GM21367 (cell line): ENCODE measurements at regions not wholly inside any gene's neighbourhood (a gene's known extent, or its start where the extent isn't known, plus 50 kb on each side); places are given as distances from the start of the nearest gene placed in this dataset.

Experiments used
- ATAC-seq: cut with Tn5 transposase; IDR thresholded peaks from one replicate; pipeline ENCODE4 v1.9.1; 2021; ENCODE audit not compliant: unreplicated experiment

DNA sequence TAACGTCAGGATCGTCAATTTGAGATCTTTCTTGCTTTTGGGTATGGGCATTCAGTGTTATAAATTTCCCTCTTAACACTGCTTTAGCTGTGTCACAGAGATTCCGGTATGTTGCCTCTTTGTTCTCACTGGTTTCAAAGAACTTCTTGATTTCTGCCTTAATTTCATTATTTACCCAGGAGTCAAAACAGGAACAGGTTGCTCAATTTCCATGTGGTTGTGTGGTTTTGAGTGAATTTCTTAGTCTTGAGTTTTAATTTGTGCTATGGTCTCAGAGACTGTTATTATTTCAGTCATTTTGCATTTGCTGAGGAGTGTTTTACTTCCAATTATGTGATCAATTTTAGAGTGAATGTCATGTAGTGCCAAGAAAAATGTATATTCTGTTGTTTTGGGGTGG lies 153.1 kb downstream of the PCDH17 start:
- ATAC-seq = no peak

DNA sequence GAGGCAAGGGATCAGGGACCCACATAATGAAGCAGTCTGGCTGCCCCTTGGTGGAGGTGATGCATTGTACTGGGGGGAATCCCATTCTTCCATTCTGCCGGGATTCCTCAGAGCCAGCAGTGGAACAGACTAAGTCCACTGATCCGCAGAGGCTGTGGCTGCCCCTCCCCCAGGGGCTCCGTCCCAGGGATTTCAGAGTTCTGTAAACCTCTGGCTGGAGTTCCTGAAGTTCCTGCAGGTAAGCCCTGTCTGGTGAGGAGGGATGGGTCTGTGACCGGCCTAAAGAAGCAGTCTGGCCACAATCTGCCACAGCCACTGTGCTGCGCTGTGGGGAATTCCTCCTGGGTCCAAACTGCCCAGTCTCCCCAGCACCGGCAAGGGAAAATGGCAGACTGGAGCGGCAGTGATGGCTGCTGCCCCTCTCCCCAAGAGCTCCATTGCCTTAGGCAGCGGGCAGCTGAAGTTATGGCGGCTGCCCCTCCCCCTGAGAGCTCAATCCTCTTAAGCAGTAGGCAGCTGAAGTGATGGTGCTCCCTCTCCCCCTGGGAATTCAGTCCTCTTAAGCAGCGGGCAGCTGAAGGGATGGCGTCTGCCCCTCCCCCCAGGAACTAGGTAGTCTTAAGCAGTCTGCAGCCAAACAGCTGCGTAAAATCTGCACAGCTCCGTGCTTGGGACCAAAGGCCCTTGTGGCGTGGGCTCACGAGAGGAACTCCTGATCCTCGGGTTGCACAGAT lies 155.7 kb downstream of the PCDH17 start:
- ATAC-seq = no peak

DNA sequence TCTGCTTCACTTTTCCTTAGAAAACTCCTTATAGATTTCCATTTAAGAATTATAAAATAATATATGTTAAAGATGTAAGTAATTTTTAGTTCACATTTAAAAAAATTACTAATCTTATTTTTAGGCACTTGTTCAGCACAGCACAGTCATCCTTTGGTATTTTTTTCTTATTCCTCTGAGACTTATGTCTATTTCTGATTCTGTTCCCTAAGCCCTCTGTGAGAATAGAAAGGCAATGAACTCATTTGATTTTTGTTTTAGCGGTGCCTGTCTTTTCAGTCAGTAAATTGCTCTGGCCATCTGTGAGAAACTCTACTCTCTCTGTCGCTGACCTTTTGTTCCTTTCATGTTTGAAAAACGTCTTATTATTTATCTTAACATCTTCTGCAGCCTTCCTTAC lies 168.1 kb downstream of the PCDH17 start:
- ATAC-seq = no peak

DNA sequence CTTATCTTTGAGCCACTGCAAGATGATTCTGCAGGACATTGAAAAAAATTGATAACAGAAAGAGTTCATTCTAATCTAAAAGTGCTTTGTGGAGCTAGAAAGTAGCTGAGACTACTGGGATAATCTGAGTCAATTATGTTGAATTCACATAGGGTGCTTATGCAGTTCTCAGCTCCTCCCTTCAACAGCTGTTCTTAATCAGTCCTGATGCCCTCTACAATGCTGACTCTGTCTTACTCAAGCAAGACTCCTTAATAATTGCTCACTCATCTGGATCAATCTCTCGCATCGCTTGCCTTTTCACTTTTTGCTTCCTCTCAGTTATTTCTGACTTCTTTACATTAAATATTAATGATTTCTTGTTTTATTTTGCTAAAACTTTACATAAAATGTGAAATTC lies 182.1 kb downstream of the PCDH17 start:
- no peak for ATAC-seq

DNA sequence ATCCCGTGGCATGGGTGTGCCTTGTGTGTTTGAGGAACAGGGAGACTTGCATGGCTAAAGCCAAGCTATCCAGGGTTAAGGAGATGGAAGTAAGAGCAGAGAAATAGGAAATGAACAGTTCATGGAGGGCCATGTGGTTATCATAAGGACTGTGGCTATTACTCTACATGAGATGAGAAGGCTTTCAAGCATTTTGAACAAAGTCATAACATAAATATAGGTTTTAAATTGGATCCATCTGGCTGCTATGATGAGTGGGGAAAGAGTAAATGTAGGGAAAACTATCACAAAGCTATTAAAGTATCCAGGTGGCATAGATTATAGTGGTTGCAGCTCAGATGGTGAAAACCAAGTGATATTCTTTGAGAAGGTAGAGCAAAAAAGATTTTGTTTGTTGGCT lies 184.1 kb downstream of the PCDH17 start:
- ATAC-seq = no peak

DNA sequence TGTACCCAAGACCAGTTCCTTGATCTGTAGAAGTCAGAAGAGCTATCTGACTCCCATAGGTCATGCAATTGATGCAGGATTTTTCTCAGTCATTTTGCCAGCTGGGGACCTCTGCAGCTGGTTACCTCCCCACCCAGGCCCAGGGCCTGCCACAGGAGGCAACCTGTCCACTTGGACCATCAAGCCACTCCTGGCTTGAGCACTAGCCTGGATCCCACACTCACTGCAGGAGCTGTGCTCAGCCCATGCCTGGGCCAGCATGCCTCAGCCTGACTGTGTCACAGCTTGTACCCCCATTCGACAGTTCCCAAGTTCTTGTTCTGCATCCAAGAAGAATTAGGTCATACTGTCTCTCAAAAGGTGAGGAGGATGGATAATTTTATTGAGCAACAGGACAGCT lies 189.4 kb downstream of the PCDH17 start:
- no peak for ATAC-seq

DNA sequence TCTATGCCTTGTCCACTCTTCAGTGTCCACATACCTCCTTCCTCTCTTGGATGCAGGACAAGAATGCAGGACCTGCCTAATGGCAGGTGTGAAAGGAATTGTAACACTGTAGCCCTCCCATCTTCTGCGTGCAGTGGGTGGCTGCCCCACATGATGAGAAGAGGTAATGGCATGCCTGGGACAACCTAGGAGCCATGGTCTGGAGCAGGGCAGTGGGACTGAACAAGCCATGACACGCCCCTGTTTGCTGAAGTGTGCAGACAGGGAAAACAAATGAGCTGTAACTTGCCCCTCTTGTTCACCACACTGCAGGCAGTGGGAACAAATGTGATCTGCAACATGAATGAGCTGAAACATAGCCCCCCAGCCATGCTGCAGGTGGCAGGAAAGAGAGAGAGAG lies 192.2 kb downstream of the PCDH17 start:
- ATAC-seq = no peak

DNA sequence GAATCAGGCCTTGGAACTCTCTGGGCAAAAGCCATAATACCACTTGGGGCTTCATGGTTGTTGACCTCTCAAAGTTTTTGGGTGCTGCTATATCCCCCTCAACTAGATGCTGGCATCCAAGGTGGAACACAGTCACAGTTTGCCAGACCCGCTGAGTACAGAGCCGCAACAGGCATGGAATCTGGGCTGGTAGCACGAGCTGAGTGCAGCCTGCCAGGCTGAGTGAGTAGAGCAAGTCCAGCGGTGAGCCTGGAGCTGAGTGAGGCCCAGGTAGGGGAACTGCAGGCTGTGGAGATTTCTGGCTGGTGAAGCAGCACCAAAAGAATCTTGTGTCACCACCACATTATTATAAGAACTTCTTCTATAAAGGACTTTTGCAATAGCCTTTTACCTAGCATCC lies 192.6 kb downstream of the PCDH17 start:
- ATAC-seq = no peak

DNA sequence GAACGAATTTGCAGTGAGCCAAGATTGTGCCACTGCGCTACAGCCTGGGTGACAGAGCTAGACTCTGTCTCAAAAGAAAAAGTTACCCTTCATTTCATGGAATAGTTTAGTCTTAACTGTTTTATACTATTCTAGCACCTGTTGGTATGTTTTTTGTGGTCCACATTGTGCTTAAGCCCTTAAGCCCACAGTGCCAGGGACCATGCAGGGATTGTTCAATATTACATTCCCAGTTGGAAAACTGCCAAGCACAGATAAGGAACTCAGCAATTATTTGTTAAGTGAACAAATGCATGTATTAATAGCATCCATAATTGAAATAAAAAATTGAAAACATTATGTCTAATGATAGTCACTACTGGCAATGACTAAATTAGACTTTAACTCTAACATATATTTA lies 193.5 kb downstream of the PCDH17 start:
- no peak for ATAC-seq

DNA sequence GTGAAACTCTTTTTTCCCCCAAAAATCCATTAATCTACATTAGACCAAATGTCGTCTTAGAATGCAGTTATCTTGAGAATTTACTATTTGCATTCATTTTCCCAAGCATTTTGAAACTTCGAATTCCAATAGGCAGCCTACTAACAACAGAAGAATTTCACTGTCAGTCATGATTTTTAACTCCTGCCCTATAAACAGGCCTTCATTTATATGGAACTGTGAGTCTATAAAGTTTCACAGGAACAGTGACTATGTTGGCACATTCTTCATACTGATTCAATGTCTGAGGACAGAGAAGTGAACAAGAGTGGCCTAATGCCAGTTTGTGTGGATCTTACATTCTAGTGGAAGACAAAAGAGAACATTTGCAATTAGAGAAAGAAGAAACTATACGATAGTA lies 198.0 kb downstream of the PCDH17 start:
- ATAC-seq = no peak

DNA sequence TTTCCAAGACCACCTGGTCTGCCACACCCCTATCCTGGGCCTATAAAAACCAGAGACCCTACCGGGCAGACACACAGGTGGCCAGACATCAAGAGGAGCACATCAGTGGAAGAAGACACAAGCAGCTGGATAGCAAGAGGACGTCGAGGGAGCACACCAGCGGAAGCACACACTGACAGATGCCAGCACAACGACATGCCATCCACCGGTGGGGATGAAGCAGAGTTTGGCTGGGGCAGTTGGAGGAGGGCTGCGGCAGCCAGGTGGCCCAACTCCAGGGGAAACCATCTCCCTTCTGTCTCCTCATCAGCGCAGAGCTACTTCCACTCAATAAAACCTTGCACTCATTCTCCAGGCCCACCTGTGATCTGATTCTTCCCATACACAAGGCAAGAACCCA lies 200.6 kb downstream of the PCDH17 start:
- ATAC-seq = no peak

DNA sequence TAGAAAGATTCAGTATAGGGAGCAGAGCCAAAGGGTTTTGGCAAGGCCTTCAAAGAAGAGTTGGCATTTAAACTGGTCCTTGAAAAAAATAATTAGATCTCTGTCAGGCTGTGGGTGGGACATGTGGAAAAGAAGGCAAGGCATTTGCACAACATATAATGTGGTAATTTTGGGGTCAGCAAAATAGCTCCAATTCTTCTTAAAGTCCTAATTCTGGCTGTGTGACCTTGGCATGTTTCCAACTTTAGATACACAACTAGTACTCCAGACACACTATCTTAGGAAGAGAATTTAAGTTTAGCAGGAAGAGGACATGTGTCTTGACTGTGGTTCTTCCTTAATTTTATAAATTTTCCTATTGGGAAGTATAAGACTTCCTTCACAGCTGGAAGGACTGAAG lies 206.3 kb downstream of the PCDH17 start:
- no peak for ATAC-seq

DNA sequence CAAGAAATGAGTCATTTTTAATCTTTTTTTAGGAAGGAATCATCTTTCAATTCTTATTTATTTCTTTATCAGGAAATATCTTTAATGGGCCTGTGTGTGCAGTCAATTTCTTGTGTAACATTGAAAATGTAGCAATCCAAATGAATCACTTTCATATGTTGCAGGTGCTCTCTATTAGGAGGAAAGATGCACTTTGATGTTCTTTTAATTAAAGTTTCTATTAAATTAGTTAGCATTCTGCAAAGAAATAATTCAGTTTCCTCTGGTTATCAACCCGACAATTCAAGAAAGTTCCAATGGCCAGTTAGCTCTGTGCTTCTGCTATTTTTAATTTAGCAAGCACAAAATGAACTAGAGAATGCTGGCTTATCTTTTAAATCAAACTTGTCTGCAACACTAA lies 212.0 kb downstream of the PCDH17 start:
- ATAC-seq = no peak

DNA sequence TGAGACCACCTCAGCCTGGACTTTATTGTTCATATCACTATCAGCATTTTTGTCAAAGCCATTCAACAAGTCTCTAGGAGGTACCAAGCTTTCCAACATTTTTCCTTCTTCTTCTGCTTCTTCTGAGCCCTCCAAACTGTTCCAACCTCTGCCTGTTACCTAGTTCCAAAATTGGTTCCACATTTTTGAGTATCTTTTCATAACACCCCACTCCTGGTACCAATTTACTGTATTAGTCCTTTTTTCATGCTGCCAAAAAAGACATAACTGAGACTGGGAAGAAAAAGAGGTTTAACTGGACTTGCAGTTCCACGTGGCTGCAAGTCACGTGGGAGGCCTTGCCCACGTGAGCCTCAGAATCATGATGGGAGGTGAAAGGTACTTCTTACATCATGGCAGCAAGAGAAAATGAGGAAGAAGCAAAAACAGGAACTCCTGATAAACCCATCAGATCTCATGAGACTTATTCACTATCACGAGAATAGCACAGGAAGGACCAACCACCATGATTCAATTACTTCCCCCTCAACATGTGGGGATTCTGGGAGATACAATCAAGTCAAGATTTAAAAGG lies 215.1 kb downstream of the PCDH17 start:
- no peak for ATAC-seq

DNA sequence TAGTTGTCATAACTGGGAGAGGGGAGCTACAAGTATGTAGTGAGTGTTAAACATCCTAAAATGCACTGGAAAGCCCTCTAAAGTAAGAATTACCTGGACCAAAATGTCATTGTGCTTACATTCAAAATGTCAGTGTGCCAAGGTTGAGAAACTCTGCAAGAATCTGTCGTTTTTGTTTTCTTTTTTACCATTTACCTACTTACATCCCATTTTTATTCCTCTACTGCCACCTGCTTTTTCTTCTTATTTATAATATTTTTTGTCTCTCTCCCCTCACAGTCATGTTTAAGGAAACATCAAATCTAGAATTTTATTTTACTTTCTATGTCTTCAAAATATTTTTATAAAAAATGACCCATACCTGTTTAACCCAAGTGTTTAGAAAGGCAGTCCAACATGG lies 226.4 kb downstream of the PCDH17 start:
- ATAC-seq = no peak

DNA sequence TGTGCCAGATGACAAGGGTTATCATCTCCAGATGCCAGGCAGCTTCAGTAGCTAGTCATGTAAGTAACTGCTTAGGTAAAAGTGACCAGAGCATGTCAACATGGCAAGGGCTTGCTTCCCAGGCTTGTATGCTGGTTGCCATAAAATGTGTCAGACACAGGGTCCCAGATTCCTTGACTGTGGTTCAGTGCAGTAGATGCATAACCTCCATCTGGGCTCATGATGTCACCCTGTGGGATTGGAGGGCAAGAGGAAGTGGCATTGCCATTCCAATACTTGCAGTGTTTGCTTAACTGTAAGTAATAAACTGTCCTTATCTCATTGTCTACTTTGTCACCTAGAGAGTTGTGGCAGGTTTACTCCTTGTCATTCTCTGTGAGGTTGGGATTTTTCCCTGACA lies 226.8 kb downstream of the PCDH17 start:
- no peak for ATAC-seq

DNA sequence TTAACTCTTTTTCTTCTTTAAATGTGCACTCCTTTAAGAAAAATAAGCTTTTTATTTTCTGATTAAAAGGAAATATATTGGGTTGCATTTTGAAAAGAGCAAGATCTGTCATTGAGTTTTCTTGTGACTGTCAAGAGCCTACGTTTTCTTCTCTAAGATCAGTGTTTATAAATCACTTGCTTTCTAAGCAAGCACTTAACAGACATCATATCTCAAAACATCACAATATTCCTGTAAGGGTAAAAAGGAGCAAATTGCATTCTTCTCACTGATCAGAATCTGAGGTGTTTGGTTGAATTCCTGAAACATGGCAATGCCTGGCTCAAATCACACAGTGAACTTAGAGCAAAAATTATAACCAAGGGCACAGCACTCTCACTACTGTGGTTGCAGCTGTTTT lies 231.3 kb downstream of the PCDH17 start:
- no peak for ATAC-seq

DNA sequence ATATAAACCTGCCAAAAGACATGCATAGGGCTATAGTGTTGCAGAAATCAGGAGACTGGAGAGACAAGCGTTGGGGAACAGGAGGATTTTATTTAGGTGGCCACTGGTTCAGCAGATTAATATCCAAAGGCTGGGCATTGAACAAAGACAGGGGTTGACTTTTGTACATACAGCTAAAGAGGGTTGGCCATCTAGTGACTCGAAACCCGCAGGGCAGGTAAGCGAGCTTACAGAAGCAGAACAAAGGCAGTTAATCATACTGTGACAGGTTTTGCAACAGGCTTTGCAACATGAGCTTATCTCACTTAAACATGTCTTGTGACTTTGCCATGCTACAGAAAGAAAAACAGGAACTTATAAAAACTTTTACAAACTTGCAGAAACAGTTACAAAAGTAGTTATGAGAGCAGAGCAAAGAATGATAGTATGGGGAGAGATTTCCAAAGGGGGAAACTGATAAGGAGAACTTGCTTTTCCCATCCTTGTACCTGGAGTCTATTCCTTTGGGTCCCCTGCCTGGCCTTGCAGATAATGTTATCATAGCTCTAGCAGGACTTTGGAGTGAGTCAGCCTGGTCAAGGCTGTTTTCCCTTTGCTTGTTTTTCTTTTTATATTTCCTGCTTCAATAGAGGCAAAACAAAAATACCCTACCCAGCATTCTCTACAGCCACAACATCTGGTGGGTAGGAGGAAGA lies 234.2 kb downstream of the PCDH17 start:
- ATAC-seq = no peak

DNA sequence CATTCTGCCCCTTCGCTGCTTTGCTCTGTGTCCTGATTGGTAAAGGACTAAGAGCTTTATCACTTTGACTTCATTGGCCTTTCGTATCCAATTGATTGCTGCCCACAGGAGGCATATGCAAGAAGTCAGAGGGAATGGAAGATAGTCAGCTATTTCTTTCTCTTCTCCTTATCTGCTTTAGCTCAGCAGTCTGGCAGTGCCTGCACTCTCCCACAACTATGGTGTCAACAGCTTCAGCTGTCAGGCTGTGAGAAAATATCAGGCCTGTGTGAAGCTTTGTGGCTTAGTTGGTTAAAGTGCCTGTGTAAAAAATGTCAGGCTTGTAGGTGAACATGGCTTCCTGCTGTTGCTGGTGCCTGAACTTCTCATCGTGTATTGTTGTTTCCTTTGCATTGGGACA lies 243.0 kb downstream of the PCDH17 start:
- no peak for ATAC-seq

DNA sequence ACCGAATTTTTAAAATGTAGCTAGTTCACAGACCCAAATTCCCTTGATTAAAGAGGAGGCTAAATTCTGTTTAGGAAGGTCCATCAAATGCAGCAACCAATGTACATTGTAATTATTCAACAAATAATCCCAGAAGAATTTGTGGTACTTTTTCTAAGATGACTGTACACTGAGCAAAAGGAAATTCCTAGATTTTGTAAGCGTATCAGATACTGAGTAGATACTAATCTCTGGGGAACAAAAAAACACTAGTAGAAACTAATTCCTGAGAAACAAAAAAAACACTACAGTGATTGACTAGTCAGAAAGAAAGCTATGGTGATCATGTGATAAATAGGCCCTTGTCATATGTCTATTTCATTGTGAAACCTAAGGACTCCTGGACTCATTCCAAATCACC lies 246.1 kb downstream of the PCDH17 start:
- no peak for ATAC-seq

DNA sequence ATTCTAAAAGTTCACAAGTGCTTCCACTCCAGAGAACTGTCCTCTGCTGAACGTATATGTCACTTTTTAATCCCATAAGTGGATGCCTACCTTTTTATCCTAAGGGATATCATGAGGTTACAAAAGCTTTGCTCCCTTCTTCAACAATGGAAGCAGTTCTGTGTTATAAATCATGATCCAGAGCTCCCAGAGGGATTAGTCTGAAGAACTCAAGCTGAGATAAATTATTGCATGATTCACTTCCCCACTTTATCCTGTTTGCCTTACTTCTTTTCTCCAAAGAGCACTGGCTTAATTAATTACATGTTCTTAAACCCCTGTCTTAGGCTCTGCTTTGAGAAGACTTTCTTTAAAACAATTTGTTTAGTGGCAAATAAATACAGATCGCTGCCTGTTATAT lies 246.7 kb downstream of the PCDH17 start:
- no peak for ATAC-seq

DNA sequence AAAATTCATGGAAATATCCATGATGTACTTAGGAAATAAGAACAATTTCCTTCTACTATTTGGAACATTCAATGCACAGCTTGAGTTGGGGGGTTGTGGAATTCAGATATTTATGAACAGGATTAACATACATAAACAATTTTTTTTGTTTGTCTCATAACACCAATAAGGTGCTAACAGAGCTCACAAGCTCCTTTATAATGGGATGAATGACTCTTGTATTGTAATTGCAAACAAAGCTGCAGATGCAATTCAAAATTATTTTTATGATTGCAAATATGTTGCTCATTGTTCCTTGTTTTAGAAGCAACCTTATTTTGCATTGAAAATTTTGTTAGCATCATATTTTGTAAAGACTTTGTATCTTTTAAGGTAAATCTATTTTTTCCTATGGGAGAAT lies 265.7 kb downstream of the PCDH17 start:
- ATAC-seq = no peak

DNA sequence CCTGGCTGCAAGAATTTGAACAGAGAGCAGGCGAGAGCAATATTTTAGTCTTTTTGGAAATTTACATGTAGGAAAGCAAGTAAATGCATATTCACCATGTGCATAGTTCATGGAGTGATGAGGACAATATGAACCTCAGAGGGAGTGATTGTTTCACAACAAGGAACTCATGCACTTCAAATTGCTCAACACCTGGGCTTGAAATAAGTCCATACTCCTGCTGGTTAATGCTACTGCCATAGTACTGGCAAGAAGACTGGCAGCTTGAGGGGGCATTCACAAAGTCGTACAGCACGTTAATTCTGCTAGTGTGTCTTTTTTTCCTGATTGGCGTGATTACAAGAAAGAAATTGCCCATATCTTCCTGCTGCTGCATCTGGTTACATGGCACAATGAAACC lies 267.6 kb downstream of the PCDH17 start:
- ATAC-seq = no peak
